ENCODE measurements at regions not wholly inside any gene's neighbourhood (a gene's known extent, or its start where the extent isn't known, plus 50 kb on each side); places are given as distances from the start of the nearest gene placed in this dataset.
A peak's percentile ranks its signal among the peaks of the same experiment; 100 is the strongest.

GRCh38 chr4:119897260-119897659, 169.4 kb downstream of the MAD2L1 start:
- no peak overlapping the region for H2AK9ac ChIP-seq (replicated peaks; ENCODE audit: low read depth, low read length, poor library complexity)
- H3K4ac ChIP-seq (ENCODE audit: low read depth, low read length), result no peak overlapping the region
- no peak overlapping the region for H3K27ac ChIP-seq (ENCODE audit: insufficient read depth, low read length)
- H2BK5ac ChIP-seq (ENCODE audit: low read depth, low read length, poor library complexity, severe bottlenecking), result no peak overlapping the region
- no peak overlapping the region for H3K56ac ChIP-seq (ENCODE audit: extremely low read depth, insufficient read depth, low read length)
- H3K4me3 ChIP-seq (ENCODE audit: insufficient read depth, low read depth, low read length), result no peak overlapping the region
- no peak overlapping the region for H2BK15ac ChIP-seq (ENCODE audit: low read depth, low read length)
- no peaks in the 10 kb centered on the region for H3K27me3 ChIP-seq (ENCODE audit: control insufficient read depth, insufficient read depth, low read length)
- ATAC-seq (ENCODE audit: low read depth) (no peak), DNase-seq (peak; percentile 15)
- H4K20me1 ChIP-seq (ENCODE audit: insufficient read depth, low read length), result no peaks in the 10 kb centered on the region
- no peak overlapping the region for H4K8ac ChIP-seq (ENCODE audit: low read depth in 2 of 2, low read length in 2 of 2)
- H2BK20ac ChIP-seq (ENCODE audit: low read depth, low read length), result no peak overlapping the region
- ChIA-PET CTCF (no interaction called here), POLR2A (ENCODE audit: unreplicated experiment) (no interaction called here)
- no peaks in the 10 kb centered on the region for H3K79me1 ChIP-seq (ENCODE audit: low read depth in 1 of 2, low read length in 2 of 2)
- H3K14ac ChIP-seq (replicated peaks; ENCODE audit: low read depth, low read length), result no peak overlapping the region
- no peaks in the 10 kb centered on the region for H3K9me1 ChIP-seq (ENCODE audit: insufficient read depth, low read length)
- H3K23ac ChIP-seq (ENCODE audit: low read depth, low read length), result no peak overlapping the region
- H3K36me3 ChIP-seq (ENCODE audit: control insufficient read depth, insufficient read depth, low read length), result no peaks in the 10 kb centered on the region
- no peak overlapping the region for H3K9ac ChIP-seq (ENCODE audit: low read depth, low read length)
- H3K4me2 ChIP-seq (ENCODE audit: low read depth, low read length), result no peak overlapping the region
- peaks cover 4% of the 10 kb centered on the region; the same call in 1 of the 2 replicates for H3K4me1 ChIP-seq (ENCODE audit: control insufficient read depth, insufficient read depth, low read length)
- BruUV-seq (replicated peaks), result no TSS peak
- in situ Hi-C loops (cut with MboI; ENCODE audit: low sequenced_read_pairs) (no loop called here), dilution Hi-C loops (cut with HindIII; ENCODE audit: low sequenced_read_pairs, unreplicated experiment) (no loop called here), intact Hi-C loops (cut with micrococcal nuclease) (no loop called here)
- no peak overlapping the region for H4K5ac ChIP-seq (ENCODE audit: low read depth, low read length)
- no peak overlapping the region for H4K91ac ChIP-seq (ENCODE audit: insufficient read depth, low read depth, low read length)
- WGBS, 2 experiments (ENCODE audit: extremely low coverage in 2 of 2, insufficient read length in 1 of 2), result no CpG with 5 or more reads among the region's 2 CpGs
- TF ChIP-seq MXI1 (IDR thresholded peaks at IDR 0.05; ENCODE audit: borderline replicate concordance, low read depth, low read length) (no peak), CEBPB (IDR thresholded peaks at IDR 0.05; ENCODE audit: low read depth, low read length) (no peak), RFX5 (IDR thresholded peaks at IDR 0.05; ENCODE audit: low read depth, low read length) (no peak), MAFK (IDR thresholded peaks at IDR 0.05; ENCODE audit: low read depth, low read length) (no peak), SMC3 (IDR thresholded peaks at IDR 0.05; ENCODE audit: low read depth, low read length) (no peak), RCOR1 (IDR thresholded peaks at IDR 0.05; ENCODE audit: insufficient replicate concordance, low read length) (no peak), POLR2A (IDR thresholded peaks at IDR 0.05; ENCODE audit: low read depth, low read length) (no peak), MAZ (IDR thresholded peaks at IDR 0.05; ENCODE audit: borderline replicate concordance, low read depth, low read length) (no peak), USF2 (IDR thresholded peaks at IDR 0.05; ENCODE audit: low read depth, low read length) (no peak), FOS (IDR thresholded peaks at IDR 0.05; ENCODE audit: low read depth, low read length) (no peak), BHLHE40 (IDR thresholded peaks at IDR 0.05; ENCODE audit: low read depth, low read length) (no peak), NFE2L2 (IDR thresholded peaks at IDR 0.05; ENCODE audit: low read depth, low read length) (no peak), CHD1 (IDR thresholded peaks at IDR 0.05; ENCODE audit: low read depth, low read length) (no peak), RAD21 (IDR thresholded peaks at IDR 0.05; ENCODE audit: low read length) (no peak), CTCF (conservative IDR thresholded peaks at IDR 0.05; ENCODE audit: low read depth, low read length) (no peak), ELK1 (IDR thresholded peaks at IDR 0.05; ENCODE audit: borderline replicate concordance, low read depth, low read length) (no peak)
- H2BK120ac ChIP-seq (ENCODE audit: low read depth, low read length), result no peak overlapping the region
- H3K18ac ChIP-seq (ENCODE audit: low read depth, low read length), result no peak overlapping the region
- H3K9me3 ChIP-seq (ENCODE audit: control insufficient read depth, insufficient read depth, low read length), result no peaks in the 10 kb centered on the region
- no peak overlapping the region for H2AFZ ChIP-seq (replicated peaks; ENCODE audit: low read length, poor library complexity)
- no peak overlapping the region for H2AK5ac ChIP-seq (ENCODE audit: low read depth, low read length)
